Vagina (tissue), 2 donors: ENCODE measurements at regions not wholly inside any gene's neighbourhood (a gene's known extent, or its start where the extent isn't known, plus 50 kb on each side); places are given as distances from the start of the nearest gene placed in this dataset.

Source experiments
- CTCF ChIP-seq, 3 experiments: fragments of 450-650 bp in 2 of 3; fragments of 200-600 bp in 1 of 3; sonication (generic) in 1 of 3; IDR thresholded peaks; one replicate each; pipeline ENCODE4 v1.5.1; 2017 to 2019; ENCODE audit warnings: antibody characterized with exemption in 3 of 3, mild to moderate bottlenecking in 2 of 3, moderate library complexity in 2 of 3
- POLR2A ChIP-seq, 2 donors: fragments of 450-650 bp; IDR thresholded peaks; one replicate each; pipeline ENCODE4 v1.6.1; 2017; ENCODE audit warnings: antibody characterized with exemption in 2 of 2, mild to moderate bottlenecking in 2 of 2, moderate library complexity in 2 of 2

GRCh38 chr18:34970106-34970505 lies 71.1 kb upstream of the MAPRE2 start:
- TF ChIP-seq POLR2A (IDR thresholded peaks at IDR 0.05) = no peak
- no peak for TF ChIP-seq CTCF (IDR thresholded peaks at IDR 0.05)
